Inflammatory macrophage (primary cell): ENCODE measurements at regions not wholly inside any gene's neighbourhood (a gene's known extent, or its start where the extent isn't known, plus 50 kb on each side); places are given as distances from the start of the nearest gene placed in this dataset.
"Not testable (repeated sequence)": the region's sequence is repeated elsewhere in the genome, so short reads cannot be mapped to it uniquely, and the experiment has no call there.

Experiments used
- DNase-seq, 2 donors: peaks; one replicate each; pipeline ENCODE4 v3.0.0-alpha.2; 2020 to 2022

DNA sequence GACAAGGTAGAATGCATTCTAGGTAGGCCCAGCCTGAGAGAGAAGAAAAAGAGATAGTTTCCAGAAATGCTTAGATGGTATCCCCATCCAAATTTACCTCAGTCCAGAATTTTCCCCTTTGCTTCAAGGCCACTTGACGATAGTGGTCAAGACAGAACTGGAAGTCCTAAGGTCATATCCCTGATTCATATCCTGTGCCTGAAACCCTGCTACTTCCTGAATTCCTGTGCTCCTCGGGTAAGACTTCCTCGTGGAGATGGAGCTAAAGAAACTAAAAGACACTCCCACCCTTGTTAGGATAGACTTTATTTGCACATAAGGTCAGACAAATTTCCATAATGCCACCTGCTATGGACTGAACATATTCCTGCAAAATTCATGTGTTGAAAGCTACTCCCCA lies 175.9 kb downstream of the EVX1 start:
- DNase-seq = peak in 1 of 2 donors; percentile 11

DNA sequence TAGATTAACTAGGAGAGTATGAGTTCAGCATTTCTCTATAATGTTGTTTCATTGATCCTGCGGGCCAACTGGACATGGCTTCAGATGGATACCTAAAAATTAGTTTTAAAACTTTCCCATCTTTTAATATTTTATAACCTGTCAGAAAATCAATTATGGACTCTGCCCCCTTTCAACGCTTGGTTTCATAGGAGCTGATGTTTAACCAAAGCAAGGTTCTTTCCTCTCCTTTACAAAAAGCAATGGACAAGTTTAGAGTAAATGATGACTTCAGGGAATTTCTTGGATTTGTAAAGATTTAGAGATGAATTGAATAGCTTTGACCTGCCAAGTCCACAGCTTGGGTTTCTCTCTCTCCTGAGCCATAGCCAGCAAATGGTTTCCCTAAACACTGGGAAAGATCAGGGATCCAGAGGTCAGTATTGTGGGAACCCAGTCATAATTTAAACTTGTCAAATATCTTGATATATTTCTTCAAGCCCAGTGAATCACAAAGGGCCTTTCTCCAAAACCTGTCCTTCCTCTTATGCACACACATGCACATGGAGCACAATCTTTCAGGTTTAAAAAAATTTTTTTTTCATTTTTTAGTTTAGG lies 177.1 kb downstream of the EVX1 start:
- DNase-seq = no peak

DNA sequence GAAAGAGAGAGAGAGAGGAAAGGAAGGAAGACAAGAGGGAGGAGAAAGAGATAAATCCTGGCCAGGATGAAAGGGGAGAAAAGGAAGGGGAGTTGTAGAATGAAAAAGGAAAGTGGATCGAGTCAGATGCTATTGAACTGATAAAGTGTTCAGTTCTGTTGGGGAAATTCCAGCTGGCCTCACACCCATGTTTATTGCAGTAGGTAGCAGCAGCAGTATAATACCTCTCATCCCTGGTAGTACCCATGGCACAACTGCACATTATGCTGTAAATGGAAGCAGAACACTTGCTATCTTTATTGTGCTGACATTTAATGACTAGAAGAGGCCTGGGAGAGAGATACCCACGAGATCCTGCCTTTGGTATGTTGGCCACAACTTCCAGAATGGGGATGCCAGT lies 178.1 kb downstream of the EVX1 start:
- no peak for DNase-seq

DNA sequence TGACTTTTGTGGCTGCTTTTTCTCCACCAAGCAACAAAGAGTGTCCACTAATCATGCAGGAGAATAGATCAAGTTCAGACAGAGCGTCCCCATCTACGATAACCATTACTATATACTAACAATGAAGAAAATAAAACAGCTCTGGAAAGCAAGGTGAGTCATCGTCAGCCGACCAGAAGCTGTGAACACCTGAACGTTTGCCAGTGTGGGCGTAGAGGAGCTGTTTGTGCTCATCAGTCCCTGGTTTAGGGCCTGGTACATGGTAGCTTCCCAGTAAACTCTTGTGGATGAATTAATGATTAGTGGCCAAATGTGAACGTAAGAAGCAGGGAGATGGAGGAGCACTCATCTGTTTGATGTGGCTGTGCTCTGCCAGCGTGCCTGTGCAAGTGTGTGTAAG lies 180.7 kb downstream of the EVX1 start:
- no peak for DNase-seq

GRCh38 chr7:27423821-27424220 lies 181.2 kb downstream of the EVX1 start:
- no peak for DNase-seq

GRCh38 chr7:27424231-27424630 lies 181.6 kb downstream of the EVX1 start:
- no peak for DNase-seq

DNA sequence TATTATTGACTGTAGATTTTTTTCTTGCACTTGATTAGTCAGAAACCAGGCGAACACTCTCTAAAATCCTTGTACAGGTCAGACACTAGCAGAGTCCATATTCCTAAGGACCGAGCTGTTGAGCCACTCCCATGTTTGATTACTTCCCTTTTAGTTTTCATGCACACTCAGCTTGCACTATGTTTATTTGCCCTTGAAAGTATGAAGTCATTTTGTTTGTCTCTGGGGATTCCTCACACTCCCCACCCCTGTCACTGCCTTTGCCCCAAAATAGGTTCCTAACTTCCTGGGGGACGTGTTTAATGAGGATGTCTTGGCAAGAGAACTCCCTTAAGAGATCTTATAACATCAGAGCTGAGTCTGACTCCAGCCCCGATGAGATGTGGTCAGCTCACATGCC lies 182.1 kb downstream of the EVX1 start:
- DNase-seq = peak; percentile 17 to 21

- DNase-seq = no peak
These were observed 184.8 kb downstream of the EVX1 start for GRCh38 chr7:27427416-27427815.

DNA sequence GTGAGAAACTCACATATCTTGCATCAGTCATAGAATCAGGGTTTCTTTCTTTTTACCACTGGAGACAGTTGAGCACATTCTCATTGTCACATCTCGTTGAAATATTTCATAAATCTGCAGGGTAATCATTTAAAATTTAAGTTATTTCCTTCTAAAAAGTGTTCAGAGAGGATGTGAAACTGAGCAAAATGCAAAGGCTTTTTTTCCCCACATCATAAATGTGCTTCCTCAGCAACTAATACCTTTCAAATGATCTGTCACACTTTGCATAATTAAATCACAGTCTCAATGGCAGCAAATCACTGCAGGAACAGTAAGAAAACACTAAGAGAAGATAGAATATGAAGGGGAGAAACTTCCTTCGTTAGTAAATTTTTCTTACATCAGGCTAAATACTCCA lies 187.5 kb downstream of the EVX1 start:
- peak in 1 of 2 donors; percentile 16 for DNase-seq

- no peak for DNase-seq
These were observed 188.9 kb downstream of the EVX1 start for GRCh38 chr7:27431465-27431864.

DNA sequence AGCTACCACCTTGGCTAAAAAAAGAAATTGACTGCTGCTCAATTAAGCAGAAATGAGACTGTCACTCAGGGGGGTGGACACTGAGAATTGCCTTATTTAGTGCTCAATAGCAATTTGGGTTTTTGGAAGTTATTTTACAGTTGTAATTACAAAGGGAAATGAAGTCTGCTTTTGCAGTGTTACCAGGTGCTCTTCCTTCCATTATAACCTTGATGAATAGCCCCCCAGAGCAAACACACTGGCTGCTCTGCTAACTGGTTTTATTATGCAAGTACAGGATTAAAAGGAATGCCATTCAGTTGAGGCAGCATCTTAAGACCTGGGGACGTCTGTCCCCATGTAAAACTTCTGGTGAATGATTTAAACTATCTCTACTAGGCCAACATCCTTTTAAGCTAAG lies 191.0 kb downstream of the EVX1 start:
- DNase-seq = no peak

DNA sequence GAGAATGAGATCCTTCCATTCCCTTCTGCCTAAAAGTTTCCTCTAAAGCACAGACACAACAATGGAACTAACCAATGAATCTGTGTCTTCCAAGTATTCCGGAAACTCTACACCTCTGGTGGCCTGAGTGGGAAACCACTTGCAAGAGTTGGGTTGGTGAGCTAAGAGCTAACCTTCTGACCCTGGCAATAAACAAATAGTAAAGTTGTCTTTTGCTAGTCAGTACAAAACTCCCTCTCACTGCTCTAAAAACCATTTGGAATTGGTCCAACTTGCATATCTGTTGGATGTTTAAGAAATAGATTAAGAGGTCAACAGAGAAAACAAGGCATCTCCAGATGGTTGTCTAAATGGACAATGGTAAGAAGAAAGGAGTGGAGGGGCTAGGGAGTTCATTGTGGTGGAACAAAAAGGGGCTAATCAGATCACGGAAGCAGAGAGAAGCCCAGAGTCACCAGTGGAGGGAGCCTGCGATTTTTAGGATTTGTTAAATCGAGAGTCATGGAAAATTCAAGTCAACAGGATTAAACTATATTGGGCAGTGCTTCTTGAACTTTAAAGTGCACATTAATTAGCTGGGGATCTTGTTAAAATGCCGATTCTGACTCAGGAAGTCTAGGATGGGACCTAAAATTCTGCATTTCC lies 192.3 kb downstream of the EVX1 start:
- DNase-seq = no peak

DNA sequence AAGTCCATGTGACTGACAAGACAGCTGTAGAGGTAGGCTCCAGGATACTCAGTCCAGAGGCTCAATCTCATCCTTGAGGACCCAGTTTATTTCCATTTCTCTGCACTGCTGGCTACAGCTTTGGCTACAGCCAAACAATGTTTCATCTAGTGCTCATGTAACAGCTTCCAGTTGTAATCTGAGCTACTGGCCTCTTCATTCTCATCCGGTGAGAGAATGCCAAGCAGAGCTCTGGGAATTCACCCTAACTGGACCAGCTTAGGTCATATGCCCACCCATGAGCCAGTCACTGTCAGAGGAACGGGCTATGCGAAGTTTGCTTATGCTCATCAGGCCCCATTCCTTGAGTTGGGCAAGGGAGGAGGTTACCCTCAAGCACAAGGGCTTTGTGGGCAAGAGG lies 192.9 kb downstream of the EVX1 start:
- DNase-seq = no peak

DNA sequence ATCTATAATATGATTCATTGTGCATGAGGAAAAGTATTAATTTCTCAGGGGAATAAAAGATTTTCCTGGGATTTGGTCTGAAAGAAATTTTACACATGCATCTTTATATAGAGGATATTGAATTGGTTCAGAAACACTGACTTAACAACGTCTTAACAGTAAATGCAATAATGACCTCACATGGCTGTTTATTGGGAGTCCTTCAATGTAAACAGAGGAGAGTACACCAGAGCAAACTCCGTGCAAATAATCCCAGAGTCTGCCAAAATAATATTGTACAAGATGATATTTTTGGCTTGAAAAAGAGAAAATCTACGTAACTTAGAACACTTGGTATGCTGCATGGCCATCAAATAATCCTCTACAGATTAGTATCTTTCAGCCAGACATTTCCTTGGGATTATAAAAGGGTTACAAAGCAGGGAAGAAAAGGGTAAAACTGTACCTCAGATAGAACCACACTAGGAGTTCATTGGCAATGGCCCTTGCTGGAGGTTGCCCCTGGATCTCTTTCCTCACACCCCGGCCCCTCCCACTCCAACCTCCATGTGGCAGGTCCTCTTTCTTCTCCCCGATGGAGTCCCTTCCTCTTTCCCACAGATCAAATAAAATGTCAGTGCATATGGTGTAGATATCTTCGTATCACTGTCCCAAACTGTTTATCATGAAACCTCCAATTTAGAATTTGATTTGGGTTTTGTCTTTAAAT lies 196.4 kb downstream of the EVX1 start:
- DNase-seq = no peak

DNA sequence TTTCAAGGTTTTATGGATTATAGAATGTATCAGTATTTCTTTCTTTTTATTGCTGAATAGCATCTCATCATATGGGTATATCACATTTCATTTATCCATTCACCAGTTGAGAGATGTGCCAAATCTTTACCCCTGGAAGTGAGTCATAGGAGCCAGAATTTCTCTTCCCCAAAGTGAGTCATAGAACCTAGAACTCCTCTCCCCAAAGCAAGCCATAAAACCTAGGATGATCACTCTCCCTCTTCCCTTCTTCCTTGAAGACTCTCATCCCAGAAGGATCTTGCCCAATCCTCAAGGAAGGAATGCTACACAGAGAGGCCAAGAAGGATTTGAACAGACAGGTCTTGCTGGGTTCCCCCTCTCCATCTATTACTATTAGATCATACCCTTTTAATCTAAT lies 199.9 kb downstream of the EVX1 start:
- no peak for DNase-seq

- DNase-seq = not testable (repeated sequence)
These were observed 206.4 kb downstream of the EVX1 start for GRCh38 chr7:27449046-27449445.

DNA sequence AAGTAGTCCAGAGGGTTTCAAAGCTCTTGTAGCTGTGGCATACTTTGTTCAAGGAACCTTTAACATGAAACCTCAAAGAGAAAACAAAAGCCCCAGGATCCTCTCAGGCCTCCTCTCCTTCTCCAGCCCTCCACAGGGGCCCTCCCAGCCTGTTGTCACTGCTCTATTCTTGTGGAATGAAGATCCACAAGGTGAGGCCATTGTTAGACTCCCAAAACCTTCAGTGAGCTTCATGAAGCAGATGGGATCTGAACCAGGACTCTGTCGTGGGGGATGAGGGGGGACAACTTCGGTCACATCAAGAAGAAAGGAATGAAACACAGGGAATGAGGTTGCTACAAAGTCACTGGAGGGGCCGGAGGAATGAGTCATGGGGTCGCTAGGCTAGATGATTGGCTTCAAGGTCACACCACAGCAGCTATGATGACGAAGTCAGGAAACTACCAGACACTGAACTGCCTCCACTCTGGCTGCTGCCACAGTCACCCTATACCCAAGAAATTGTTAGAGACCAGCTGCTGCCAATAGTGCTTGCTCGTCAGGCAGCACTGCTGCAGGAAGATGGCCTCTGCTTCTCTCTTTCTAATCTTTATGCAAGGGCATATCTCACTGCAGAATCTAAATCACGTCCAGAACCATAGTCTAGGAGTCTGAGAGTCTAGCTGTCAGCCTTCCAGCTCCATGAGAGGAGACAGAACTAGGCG lies 208.8 kb downstream of the HIBADH start:
- DNase-seq = no peak

GRCh38 chr7:27457120-27457519 lies 205.6 kb downstream of the HIBADH start:
- DNase-seq = not testable (repeated sequence)

DNA sequence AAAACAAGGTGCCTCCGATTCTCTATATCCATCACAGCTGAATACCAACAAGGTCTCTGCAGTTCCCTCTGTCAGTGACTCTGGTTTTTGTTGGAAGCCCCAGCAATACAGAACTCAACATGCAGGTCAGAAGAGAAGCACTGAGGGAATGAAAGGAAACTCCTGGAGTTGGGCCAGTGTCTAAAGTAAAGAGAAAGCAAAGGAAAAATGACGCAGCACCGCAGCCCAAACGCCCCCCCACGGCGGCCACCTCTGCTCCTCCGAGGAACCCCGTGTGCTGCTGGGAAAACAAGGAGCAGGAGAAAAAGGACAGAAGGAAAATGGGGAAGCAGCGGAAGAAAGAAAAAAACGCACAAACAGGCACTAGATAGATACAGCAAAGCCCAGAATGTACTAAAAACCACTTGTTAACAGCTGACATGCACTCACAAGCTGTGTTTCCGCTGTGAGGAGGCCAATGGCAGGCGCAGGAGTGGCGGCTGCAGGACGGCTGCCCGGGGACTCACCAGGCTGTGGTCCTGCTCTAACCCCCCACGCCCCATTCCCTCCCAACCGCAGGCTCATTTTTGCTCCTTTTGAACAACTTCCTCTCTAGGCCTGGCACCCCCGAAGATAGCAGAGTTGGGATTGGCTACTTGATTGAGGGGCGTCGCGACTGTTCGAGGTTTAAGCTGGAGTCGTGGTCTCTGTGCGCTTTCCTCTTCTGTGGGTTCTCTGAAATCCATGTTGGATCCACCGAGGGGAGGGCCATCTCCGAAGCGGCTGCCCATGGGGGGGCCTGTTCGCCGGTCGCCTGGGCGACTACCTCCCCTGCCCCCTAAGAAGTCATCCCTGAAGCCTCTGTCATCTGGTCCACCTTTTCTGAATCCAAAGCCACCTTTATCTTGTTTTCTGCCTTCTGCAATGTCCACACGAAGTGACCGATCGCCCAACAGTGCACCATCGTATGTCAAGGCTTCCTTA lies 204.8 kb downstream of the HIBADH start:
- not testable (repeated sequence) for DNase-seq

DNA sequence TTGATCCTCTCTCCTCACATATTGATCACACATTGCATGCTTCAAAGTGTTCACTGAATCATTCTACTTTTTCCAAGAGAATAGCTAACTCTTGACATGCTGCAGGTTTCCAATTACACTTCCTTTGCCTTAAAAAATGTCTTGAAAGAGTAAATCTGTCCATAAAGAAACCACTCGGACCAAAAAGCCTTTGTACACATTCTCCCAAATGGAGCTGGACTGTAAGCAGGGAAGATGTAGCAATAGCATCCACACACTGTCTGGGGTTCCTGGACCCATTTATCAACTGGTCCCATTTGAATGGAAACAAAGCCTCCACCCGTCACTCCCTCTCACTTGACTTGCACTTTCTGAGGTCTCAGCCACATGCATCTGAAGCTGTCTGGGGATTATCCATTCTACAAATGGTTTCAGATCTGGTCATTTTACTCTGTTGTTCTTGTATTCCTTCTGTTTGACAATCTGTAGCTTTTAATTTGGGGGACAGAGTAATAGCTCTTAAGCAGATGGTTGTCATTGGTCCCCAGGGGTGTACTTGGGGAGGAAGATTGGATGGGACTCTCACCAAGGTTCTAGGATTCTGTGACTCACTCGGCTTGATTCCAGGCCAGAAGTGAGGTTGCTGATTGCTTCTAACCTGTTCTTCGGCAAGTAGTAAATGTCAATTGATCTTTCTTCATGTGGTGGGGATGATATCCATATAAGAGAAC lies 203.5 kb downstream of the HIBADH start:
- no peak for DNase-seq

- DNase-seq = no peak
These were observed 203.0 kb downstream of the HIBADH start for GRCh38 chr7:27459731-27460053.
